ENCODE measurements at regions not wholly inside any gene's neighbourhood (a gene's known extent, or its start where the extent isn't known, plus 50 kb on each side); places are given as distances from the start of the nearest gene placed in this dataset.

GRCh38 chr3:66655671-66656070, 154.8 kb upstream of the LRIG1 start:
- Histone ChIP-seq H3K4me1 (peaks cover 14% of the 10 kb centered on the region; the same call in 1 of the 2 replicates), H3K4me3 (ENCODE audit: low read depth, low read length) (no peak overlapping the region), H3K27me3 (replicated peaks; ENCODE audit: control insufficient read depth, insufficient read depth, low read length) (no peaks in the 10 kb centered on the region), H3K36me3 (ENCODE audit: control insufficient read depth, insufficient read depth, low read length) (no peaks in the 10 kb centered on the region), H3K9me3 (no peaks in the 10 kb centered on the region)
- no peak for TF ChIP-seq CTCF (IDR thresholded peaks at IDR 0.05; ENCODE audit: insufficient read depth in 1 of 2, low read depth in 1 of 2, low read length in 1 of 2, severe bottlenecking in 1 of 2, unreplicated experiment in 1 of 2)
- ChIA-PET POLR2A (no interaction called here), CTCF (no interaction called here)
- DNase-seq: peak in 1 of 2 experiments; percentile 14
- Mint-ChIP-seq H3K9me3 (ENCODE audit: unreplicated experiment) (no peaks in the 10 kb centered on the region), H3K4me1 (ENCODE audit: low read depth, unreplicated experiment) (peaks cover 13% of the 10 kb centered on the region), H3K36me3 (ENCODE audit: insufficient read depth, unreplicated experiment) (no peaks in the 10 kb centered on the region), H3K27ac (ENCODE audit: unreplicated experiment) (no peak overlapping the region), H3K4me3 (ENCODE audit: unreplicated experiment) (no peak overlapping the region), H3K27me3 (ENCODE audit: insufficient read depth, unreplicated experiment) (no peaks in the 10 kb centered on the region)
- intact Hi-C loops (cut with micrococcal nuclease; ENCODE audit: unreplicated experiment): loop anchor here (1.0 kb wide), 1 partner anchor 13 kb away; no protein-coding TSS in a partner anchor
- BruUV-seq (replicated peaks): no TSS peak

- Histone ChIP-seq H3K4me3 (ENCODE audit: low read depth, low read length) (no peak overlapping the region), H3K9me3 (no peaks in the 10 kb centered on the region), H3K4me1 (peaks cover 16% of the 10 kb centered on the region; the same call in 1 of the 2 replicates), H3K27me3 (replicated peaks; ENCODE audit: control insufficient read depth, insufficient read depth, low read length) (no peaks in the 10 kb centered on the region), H3K36me3 (ENCODE audit: control insufficient read depth, insufficient read depth, low read length) (no peaks in the 10 kb centered on the region)
- no peaks in the 10 kb centered on the region for H3K27me3 Mint-ChIP-seq (ENCODE audit: insufficient read depth, unreplicated experiment)
- no peaks in the 10 kb centered on the region for H3K36me3 Mint-ChIP-seq (ENCODE audit: insufficient read depth, unreplicated experiment)
- BruUV-seq (replicated peaks): no TSS peak
- H3K4me3 Mint-ChIP-seq (ENCODE audit: unreplicated experiment): no peak overlapping the region
- peaks cover 15% of the 10 kb centered on the region for H3K4me1 Mint-ChIP-seq (ENCODE audit: low read depth, unreplicated experiment)
- peak in 1 of 2 experiments; percentile 29 for DNase-seq
- no peaks in the 10 kb centered on the region for H3K9me3 Mint-ChIP-seq (ENCODE audit: unreplicated experiment)
- intact Hi-C loops (cut with micrococcal nuclease; ENCODE audit: unreplicated experiment): loop anchor here (1.0 kb wide), 1 partner anchor 14 kb away; no protein-coding TSS in a partner anchor
- TF ChIP-seq CTCF (IDR thresholded peaks at IDR 0.05; ENCODE audit: insufficient read depth in 1 of 2, low read depth in 1 of 2, low read length in 1 of 2, severe bottlenecking in 1 of 2, unreplicated experiment in 1 of 2): no peak
- POLR2A ChIA-PET: no interaction called here
- H3K27ac Mint-ChIP-seq (ENCODE audit: unreplicated experiment): no peak overlapping the region
- CTCF ChIA-PET: interaction anchor here (0.6 kb wide), 1 partner anchor 179 kb away, joined by 6 read pairs; no protein-coding TSS in a partner anchor
Observed at GRCh38 chr3:66656609-66657008, 155.8 kb upstream of the LRIG1 start.

DNA sequence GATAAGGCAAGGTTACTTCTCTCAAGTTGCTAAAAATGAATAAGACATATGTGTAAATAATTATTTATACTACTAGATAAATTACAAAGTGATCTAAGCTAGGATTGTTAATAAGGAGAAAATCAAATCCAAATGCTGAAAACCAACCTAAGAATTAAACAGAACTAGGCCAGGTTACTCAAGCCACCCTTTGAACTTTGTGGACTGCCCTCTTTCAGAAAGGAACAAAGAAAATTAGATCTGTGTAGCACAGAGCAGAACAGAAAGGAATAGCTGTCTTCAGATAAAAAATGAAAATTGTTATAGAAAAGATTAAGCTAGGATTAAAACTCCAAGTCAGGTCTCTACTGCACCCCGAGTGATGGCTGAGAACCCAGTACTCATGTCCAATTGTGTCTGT, 158.2 kb upstream of the LRIG1 start:
- Mint-ChIP-seq H3K4me1 (ENCODE audit: low read depth, unreplicated experiment) (peaks cover 22% of the 10 kb centered on the region), H3K27me3 (ENCODE audit: insufficient read depth, unreplicated experiment) (no peaks in the 10 kb centered on the region), H3K9me3 (ENCODE audit: unreplicated experiment) (no peaks in the 10 kb centered on the region), H3K4me3 (ENCODE audit: unreplicated experiment) (no peak overlapping the region), H3K27ac (ENCODE audit: unreplicated experiment) (no peak overlapping the region), H3K36me3 (ENCODE audit: insufficient read depth, unreplicated experiment) (no peaks in the 10 kb centered on the region)
- no peak for TF ChIP-seq CTCF (IDR thresholded peaks at IDR 0.05; ENCODE audit: insufficient read depth in 1 of 2, low read depth in 1 of 2, low read length in 1 of 2, severe bottlenecking in 1 of 2, unreplicated experiment in 1 of 2)
- Histone ChIP-seq H3K36me3 (ENCODE audit: control insufficient read depth, insufficient read depth, low read length) (no peaks in the 10 kb centered on the region), H3K27me3 (replicated peaks; ENCODE audit: control insufficient read depth, insufficient read depth, low read length) (no peaks in the 10 kb centered on the region), H3K4me3 (ENCODE audit: low read depth, low read length) (no peak overlapping the region), H3K9me3 (no peaks in the 10 kb centered on the region), H3K4me1 (peaks cover 22% of the 10 kb centered on the region; the same call in 1 of the 2 replicates)
- POLR2A ChIA-PET: no interaction called here
- BruUV-seq (replicated peaks): no TSS peak
- CTCF ChIA-PET: no interaction called here
- intact Hi-C loops (cut with micrococcal nuclease; ENCODE audit: unreplicated experiment): no loop called here
- DNase-seq: no peak
